H9 (cell line): ENCODE measurements at regions not wholly inside any gene's neighbourhood (a gene's known extent, or its start where the extent isn't known, plus 50 kb on each side); places are given as distances from the start of the nearest gene placed in this dataset.
"Not testable (repeated sequence)": the region's sequence is repeated elsewhere in the genome, so short reads cannot be mapped to it uniquely, and the experiment has no call there.

Experiments
- DNase-seq: peaks from one replicate; pipeline ENCODE4 v3.0.0-alpha.2; 2017
- H2AFZ ChIP-seq: one replicate; pipeline ENCODE4 v1.6.1; 2013; ENCODE audit warnings: mild to moderate bottlenecking, low read length, control low read depth, moderate library complexity
- H2AK5ac ChIP-seq: 2 replicates; pipeline ENCODE4 v1.6.1; 2013; ENCODE audit warnings: low read length, control low read depth, mixed read lengths; ENCODE audit not compliant: insufficient read length
- H2BK120ac ChIP-seq: one replicate; pipeline ENCODE4 v1.6.1; 2013; ENCODE audit warnings: low read depth, mild to moderate bottlenecking, low read length, control low read depth, inconsistent platforms; ENCODE audit not compliant: poor library complexity, severe bottlenecking
- H2BK12ac ChIP-seq: 2 replicates; pipeline ENCODE4 v1.6.1; 2013; ENCODE audit warnings: low read length, control low read depth, mixed read lengths, low read depth; ENCODE audit not compliant: insufficient read length
- H2BK15ac ChIP-seq: 2 replicates; pipeline ENCODE4 v1.6.1; 2013; ENCODE audit warnings: low read depth, low read length, control low read depth
- H2BK20ac ChIP-seq: one replicate; pipeline ENCODE4 v1.6.1; 2013; ENCODE audit warnings: low read depth, mild to moderate bottlenecking, low read length, control low read depth, inconsistent platforms; ENCODE audit not compliant: poor library complexity, severe bottlenecking
- H2BK5ac ChIP-seq: 2 replicates; pipeline ENCODE4 v1.6.1; 2013; ENCODE audit warnings: low read length, control low read depth, mixed read lengths; ENCODE audit not compliant: insufficient read length
- H3K14ac ChIP-seq: 2 replicates; pipeline ENCODE4 v1.6.1; 2013; ENCODE audit warnings: low read length, control low read depth; ENCODE audit not compliant: insufficient read depth
- H3K18ac ChIP-seq: 2 replicates; pipeline ENCODE4 v1.6.1; 2013; ENCODE audit warnings: low read depth, mild to moderate bottlenecking, mixed read lengths, low read length, control low read depth; ENCODE audit not compliant: insufficient read length
- H3K23ac ChIP-seq: 2 replicates; pipeline ENCODE4 v1.6.1; 2013; ENCODE audit warnings: low read length, control low read depth, mixed read lengths, low read depth; ENCODE audit not compliant: insufficient read length
- H3K23me2 ChIP-seq: 2 replicates; pipeline ENCODE4 v1.6.1; 2013; ENCODE audit warnings: low read depth, mild to moderate bottlenecking, mixed read lengths, low read length, control low read depth; ENCODE audit not compliant: insufficient read length, poor library complexity, severe bottlenecking
- H3K27ac ChIP-seq: 2 replicates; pipeline ENCODE4 v1.5.1; 2013; ENCODE audit warnings: low read length, control low read depth, mixed read lengths, low read depth; ENCODE audit not compliant: insufficient read length
- H3K27me3 ChIP-seq: 2 replicates; pipeline ENCODE4 v1.6.1; 2013; ENCODE audit warnings: low read length, control low read depth, inconsistent platforms; ENCODE audit not compliant: insufficient read depth
- H3K4ac ChIP-seq: 2 replicates; pipeline ENCODE4 v1.6.1; 2013; ENCODE audit warnings: low read depth, mild to moderate bottlenecking, control low read depth, inconsistent platforms, low read length, moderate library complexity
- H3K4me1 ChIP-seq: 2 replicates; pipeline ENCODE4 v1.6.1; 2013; ENCODE audit warnings: low read length, control low read depth, inconsistent platforms; ENCODE audit not compliant: insufficient read depth
- H3K4me2 ChIP-seq: 2 replicates; pipeline ENCODE4 v1.6.1; 2013; ENCODE audit warnings: low read length, control low read depth, mixed read lengths; ENCODE audit not compliant: insufficient read length, insufficient read depth
- H3K56ac ChIP-seq: 2 replicates; pipeline ENCODE4 v1.6.1; 2013; ENCODE audit warnings: low read depth, mild to moderate bottlenecking, mixed read lengths, low read length, control low read depth; ENCODE audit not compliant: insufficient read length
- H3K79me1 ChIP-seq: 2 replicates; pipeline ENCODE4 v1.6.1; 2013; ENCODE audit warnings: low read depth, mild to moderate bottlenecking, moderate library complexity, low read length, control low read depth, inconsistent platforms; ENCODE audit not compliant: insufficient read depth, poor library complexity, severe bottlenecking
- H3K79me2 ChIP-seq: 2 replicates; pipeline ENCODE4 v1.6.1; 2013; ENCODE audit warnings: low read length, control low read depth, inconsistent platforms; ENCODE audit not compliant: insufficient read depth
- H3K9ac ChIP-seq: 2 replicates; pipeline ENCODE4 v1.6.1; 2013; ENCODE audit warnings: low read length, control low read depth, mixed read lengths; ENCODE audit not compliant: insufficient read length; ENCODE audit errors: extremely low read depth
- H3K9me3 ChIP-seq: one replicate; pipeline ENCODE4 v1.6.1; 2013; ENCODE audit warnings: low read depth, low read length, inconsistent platforms; ENCODE audit not compliant: control insufficient read depth
- H3T11ph ChIP-seq: one replicate; pipeline ENCODE4 v1.6.1; 2013; ENCODE audit warnings: mild to moderate bottlenecking, low read length, control low read depth, inconsistent platforms
- H4K20me1 ChIP-seq: one replicate; pipeline ENCODE4 v1.6.1; 2013; ENCODE audit not compliant: control insufficient read depth, insufficient read length, insufficient read depth
- H4K5ac ChIP-seq: 2 replicates; pipeline ENCODE4 v1.6.1; 2013; ENCODE audit warnings: low read depth, mild to moderate bottlenecking, mixed read lengths, low read length, control low read depth; ENCODE audit not compliant: insufficient read length
- H4K8ac ChIP-seq: replicated peaks from 2 replicates; pipeline ENCODE4 v1.6.1; 2013; ENCODE audit warnings: low read length, control low read depth, mixed read lengths, low read depth; ENCODE audit not compliant: insufficient read length
- H4K91ac ChIP-seq: 2 replicates; pipeline ENCODE4 v1.6.1; 2013; ENCODE audit warnings: low read depth, mild to moderate bottlenecking, moderate library complexity, mixed read lengths, low read length, control low read depth; ENCODE audit not compliant: insufficient read length
- H3K27ac Mint-ChIP-seq, 3 experiments: 2 replicates in 2 of 3; 3 replicates in 1 of 3; pipeline ENCODE4 v1.8.0; 2020 to 2021; ENCODE audit warnings: mixed read lengths in 3 of 3, mild to moderate bottlenecking in 1 of 3, moderate library complexity in 1 of 3
- H3K27me3 Mint-ChIP-seq: 2 replicates; pipeline ENCODE4 v1.8.0; 2021; ENCODE audit warnings: low read depth, mild to moderate bottlenecking, moderate library complexity, mixed read lengths
- H3K36me3 Mint-ChIP-seq, 3 experiments: 2 replicates in 2 of 3; 3 replicates in 1 of 3; pipeline ENCODE4 v1.8.0; 2020 to 2021; ENCODE audit warnings: low read depth in 3 of 3, mixed read lengths in 3 of 3; ENCODE audit not compliant: insufficient read depth in 1 of 3
- H3K4me1 Mint-ChIP-seq, 2 experiments: 2 replicates each; pipeline ENCODE4 v1.8.0; 2020; ENCODE audit warnings: mixed read lengths in 2 of 2
- H3K4me3 Mint-ChIP-seq, 2 experiments: 2 replicates in 1 of 2; 3 replicates in 1 of 2; pipeline ENCODE4 v1.8.0; 2020 to 2021; ENCODE audit warnings: mild to moderate bottlenecking in 2 of 2, mixed read lengths in 2 of 2, moderate library complexity in 1 of 2
- H3K9me3 Mint-ChIP-seq, 2 experiments: 2 replicates in 1 of 2; 3 replicates in 1 of 2; pipeline ENCODE4 v1.8.0; 2020; ENCODE audit warnings: mild to moderate bottlenecking in 2 of 2, mixed read lengths in 2 of 2, moderate library complexity in 1 of 2
- CTCF ChIP-seq: fragments of 200-600 bp; sonication (generic); conservative IDR thresholded peaks from 3 replicates; pipeline ENCODE4 v1.8.0; 2021; ENCODE audit warnings: antibody characterized with exemption, mild to moderate bottlenecking
- WGBS: extraction: QIAGEN DNeasy Blood & Tissue Kit; methylation state at CpG from one replicate; pipeline ENCODE4 v1.1.7; 2013; ENCODE audit warnings: missing lambda C conversion rate, low lambda C conversion rate, mixed read lengths; ENCODE audit not compliant: insufficient read length; ENCODE audit errors: extremely low coverage; 5-methylcytosine and 5-hydroxymethylcytosine counted together

DNA sequence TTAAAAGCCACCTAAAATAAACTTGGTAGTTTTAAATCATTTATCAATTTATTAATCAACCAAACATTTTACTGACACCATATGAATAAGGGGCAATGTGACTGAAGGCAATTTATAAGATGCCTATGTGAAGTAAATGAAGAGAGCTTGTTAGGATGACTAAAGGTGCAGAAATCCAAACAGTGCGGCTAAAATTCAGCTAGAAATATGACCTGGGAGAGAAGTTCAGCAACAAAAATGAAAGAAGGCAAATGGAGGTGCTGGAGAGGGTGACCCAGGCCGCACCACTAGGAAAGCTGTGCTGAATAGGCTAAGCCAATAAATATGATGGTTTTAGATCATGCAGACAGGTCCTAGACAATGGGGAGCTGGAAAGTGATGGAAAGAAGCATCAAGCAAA lies 403.7 kb downstream of the BTG1 start:
- no peak overlapping the region for H2BK15ac ChIP-seq
- H2AK5ac ChIP-seq = no peak overlapping the region
- H3K9me3 Mint-ChIP-seq = no peaks in the 10 kb centered on the region
- no peaks in the 10 kb centered on the region for H3K27me3 ChIP-seq
- no peak overlapping the region for H3K56ac ChIP-seq
- H4K8ac ChIP-seq = no peak overlapping the region
- no peak overlapping the region for H3K4ac ChIP-seq
- TF ChIP-seq CTCF = no peak
- no peaks in the 10 kb centered on the region for H3K36me3 Mint-ChIP-seq
- no peaks in the 10 kb centered on the region for H3K79me1 ChIP-seq
- H3K18ac ChIP-seq = no peak overlapping the region
- no peaks in the 10 kb centered on the region for H4K20me1 ChIP-seq
- H3K4me1 Mint-ChIP-seq = no peaks in the 10 kb centered on the region
- H2BK120ac ChIP-seq = no peak overlapping the region
- H2BK20ac ChIP-seq = no peak overlapping the region
- H3K4me3 Mint-ChIP-seq = no peak overlapping the region
- H3K4me1 ChIP-seq = no peaks in the 10 kb centered on the region
- no peak overlapping the region for H2BK12ac ChIP-seq
- H2AFZ ChIP-seq = no peak overlapping the region
- H3K27ac Mint-ChIP-seq = no peak overlapping the region
- no peaks in the 10 kb centered on the region for H3K9me3 ChIP-seq
- no peak overlapping the region for H3K14ac ChIP-seq
- DNase-seq = no peak
- no peaks in the 10 kb centered on the region for H3K27me3 Mint-ChIP-seq
- no peak overlapping the region for H3K27ac ChIP-seq
- H3K23ac ChIP-seq = no peak overlapping the region
- no peak overlapping the region for H4K91ac ChIP-seq
- H3K23me2 ChIP-seq = no peaks in the 10 kb centered on the region
- no peaks in the 10 kb centered on the region for H3K79me2 ChIP-seq
- no peak overlapping the region for H2BK5ac ChIP-seq
- H3T11ph ChIP-seq = no peak overlapping the region
- no peak overlapping the region for H3K4me2 ChIP-seq
- H3K9ac ChIP-seq = no peak overlapping the region
- no peak overlapping the region for H4K5ac ChIP-seq
- no CpG with 5 or more reads among the region's 2 CpGs for WGBS

GRCh38 chr12:91733846-91734245 lies 411.8 kb downstream of the BTG1 start:
- H3K23ac ChIP-seq, H3K27me3 ChIP-seq: not testable (repeated sequence)

More at GRCh38 chr12:91733846-91734245, 411.8 kb downstream of the BTG1 start:
- H3K4ac ChIP-seq, H3K27ac Mint-ChIP-seq, H3K9me3 Mint-ChIP-seq, H3K79me2 ChIP-seq, H3K4me3 Mint-ChIP-seq, H3K14ac ChIP-seq, H4K8ac ChIP-seq, H3T11ph ChIP-seq, H2BK15ac ChIP-seq, H3K4me1 Mint-ChIP-seq, H4K5ac ChIP-seq, H3K4me1 ChIP-seq, H2AFZ ChIP-seq, H3K79me1 ChIP-seq, H2BK5ac ChIP-seq, H2BK12ac ChIP-seq, H3K18ac ChIP-seq, H3K9ac ChIP-seq, H2BK20ac ChIP-seq, DNase-seq, H3K56ac ChIP-seq, H2BK120ac ChIP-seq, H3K27me3 Mint-ChIP-seq, H3K23me2 ChIP-seq, H3K9me3 ChIP-seq, H2AK5ac ChIP-seq, H3K36me3 Mint-ChIP-seq, H4K91ac ChIP-seq, H3K27ac ChIP-seq, H4K20me1 ChIP-seq, H3K4me2 ChIP-seq: not testable (repeated sequence)
- no CpG with 5 or more reads among the region's 1 CpG for WGBS
